ENCODE measurements at regions not wholly inside any gene's neighbourhood (a gene's known extent, or its start where the extent isn't known, plus 50 kb on each side); places are given as distances from the start of the nearest gene placed in this dataset.

GRCh38 chr13:84431646-84432045 is 549.4 kb upstream of the SLITRK1 start:
- TF ChIP-seq CTCF (IDR thresholded peaks at IDR 0.05) = no peak
- TF ChIP-seq POLR2A (IDR thresholded peaks at IDR 0.05) = no peak

Data from breast epithelium (tissue), 3 donors.